ENCODE measurements at regions not wholly inside any gene's neighbourhood (a gene's known extent, or its start where the extent isn't known, plus 50 kb on each side); places are given as distances from the start of the nearest gene placed in this dataset.
"Not testable (repeated sequence)": the region's sequence is repeated elsewhere in the genome, so short reads cannot be mapped to it uniquely, and the experiment has no call there.

- Histone ChIP-seq H3K36me3 (ENCODE audit: low read depth) (no peaks in the 10 kb centered on the region), H3K27me3 (ENCODE audit: insufficient read depth, low read depth) (no peaks in the 10 kb centered on the region), H2AFZ (no peak overlapping the region), H3K9me3 (ENCODE audit: insufficient read depth, low read depth) (no peaks in the 10 kb centered on the region), H4K20me1 (ENCODE audit: insufficient read depth) (no peaks in the 10 kb centered on the region), H3K79me2 (ENCODE audit: low read depth) (no peaks in the 10 kb centered on the region), H3K4me2 (no peak overlapping the region), H3K27ac (no peak overlapping the region), H3F3A (ENCODE audit: insufficient read depth, low read depth) (no peaks in the 10 kb centered on the region), H3K4me3 (no peak overlapping the region), H3K9me2 (ENCODE audit: insufficient read depth) (peaks cover 7% of the 10 kb centered on the region; the same call in 1 of the 2 replicates), H3K4me1 (replicated peaks; ENCODE audit: insufficient read depth) (no peaks in the 10 kb centered on the region)
- no TSS peak for BruUV-seq (replicated peaks)
- TF ChIP-seq CTCF (conservative IDR thresholded peaks at IDR 0.05) (no peak), EZH2 (IDR thresholded peaks at IDR 0.05; ENCODE audit: low read depth) (no peak)
- DNase-seq, result no peak
- intact Hi-C loops (cut with micrococcal nuclease; ENCODE audit: unreplicated experiment), result no loop called here
- ChIA-PET POLR2A (ENCODE audit: unreplicated experiment) (no interaction called here), CTCF (no interaction called here)
Observed at GRCh38 chr1:70785287-70785686, 262.3 kb downstream of the PTGER3 start.

- Histone ChIP-seq H2AFZ (0 out of 2 replicates have a peak overlapping the region, but pooled peaks have one; percentile 13), H3K9me2 (ENCODE audit: insufficient read depth) (no peaks in the 10 kb centered on the region), H3K27me3 (ENCODE audit: insufficient read depth, low read depth) (no peaks in the 10 kb centered on the region), H4K20me1 (ENCODE audit: insufficient read depth) (no peaks in the 10 kb centered on the region), H3K79me2 (ENCODE audit: low read depth) (no peaks in the 10 kb centered on the region), H3K27ac (no peak overlapping the region), H3K36me3 (ENCODE audit: low read depth) (no peaks in the 10 kb centered on the region), H3K4me3 (no peak overlapping the region), H3F3A (ENCODE audit: insufficient read depth, low read depth) (no peaks in the 10 kb centered on the region), H3K9me3 (ENCODE audit: insufficient read depth, low read depth) (no peaks in the 10 kb centered on the region), H3K4me2 (no peak overlapping the region), H3K4me1 (replicated peaks; ENCODE audit: insufficient read depth) (no peaks in the 10 kb centered on the region)
- intact Hi-C loops (cut with micrococcal nuclease; ENCODE audit: unreplicated experiment), result no loop called here
- TF ChIP-seq EZH2 (IDR thresholded peaks at IDR 0.05; ENCODE audit: low read depth), result no peak
- TF ChIP-seq CTCF (conservative IDR thresholded peaks at IDR 0.05), result no peak
- no TSS peak for BruUV-seq (replicated peaks)
- ChIA-PET CTCF (interaction anchor here (0.7 kb wide), 1 partner anchor 60 kb away, joined by 4 read pairs; no protein-coding TSS in a partner anchor), POLR2A (ENCODE audit: unreplicated experiment) (no interaction called here)
- DNase-seq, result no peak
Observed at GRCh38 chr1:70790232-70790923, 257.2 kb downstream of the PTGER3 start.

GRCh38 chr1:70795064-70795463, 252.6 kb downstream of the PTGER3 start:
- intact Hi-C loops (cut with micrococcal nuclease; ENCODE audit: unreplicated experiment), result not testable (repeated sequence)

GRCh38 chr1:70796298-70796697, 251.3 kb downstream of the PTGER3 start:
- H2AFZ ChIP-seq; H3K27me3 ChIP-seq (ENCODE audit: insufficient read depth, low read depth); H3K9me3 ChIP-seq (ENCODE audit: insufficient read depth, low read depth); BruUV-seq (replicated peaks); H3K36me3 ChIP-seq (ENCODE audit: low read depth); H3F3A ChIP-seq (ENCODE audit: insufficient read depth, low read depth); H3K4me1 ChIP-seq (replicated peaks; ENCODE audit: insufficient read depth); H3K9me2 ChIP-seq (ENCODE audit: insufficient read depth); H3K4me2 ChIP-seq; intact Hi-C loops (cut with micrococcal nuclease; ENCODE audit: unreplicated experiment); DNase-seq; H3K79me2 ChIP-seq (ENCODE audit: low read depth); H4K20me1 ChIP-seq (ENCODE audit: insufficient read depth); POLR2A ChIA-PET (ENCODE audit: unreplicated experiment); CTCF ChIA-PET; H3K27ac ChIP-seq; H3K4me3 ChIP-seq: not testable (repeated sequence)

More at GRCh38 chr1:70795064-70795463, 252.6 kb downstream of the PTGER3 start:
- H3F3A ChIP-seq (ENCODE audit: insufficient read depth, low read depth); H3K36me3 ChIP-seq (ENCODE audit: low read depth); H3K9me2 ChIP-seq (ENCODE audit: insufficient read depth); H4K20me1 ChIP-seq (ENCODE audit: insufficient read depth); H3K4me2 ChIP-seq; H3K9me3 ChIP-seq (ENCODE audit: insufficient read depth, low read depth); DNase-seq; CTCF ChIA-PET; H3K27ac ChIP-seq; H3K4me3 ChIP-seq; POLR2A ChIA-PET (ENCODE audit: unreplicated experiment); BruUV-seq (replicated peaks); H3K4me1 ChIP-seq (replicated peaks; ENCODE audit: insufficient read depth); H3K27me3 ChIP-seq (ENCODE audit: insufficient read depth, low read depth); H2AFZ ChIP-seq; H3K79me2 ChIP-seq (ENCODE audit: low read depth): not testable (repeated sequence)

GRCh38 chr1:70802625-70803024, 245.0 kb downstream of the PTGER3 start:
- BruUV-seq (replicated peaks); H3K9me3 ChIP-seq (ENCODE audit: insufficient read depth, low read depth); H3F3A ChIP-seq (ENCODE audit: insufficient read depth, low read depth); H3K4me1 ChIP-seq (replicated peaks; ENCODE audit: insufficient read depth); H3K27me3 ChIP-seq (ENCODE audit: insufficient read depth, low read depth); H4K20me1 ChIP-seq (ENCODE audit: insufficient read depth); H2AFZ ChIP-seq; H3K9me2 ChIP-seq (ENCODE audit: insufficient read depth); H3K79me2 ChIP-seq (ENCODE audit: low read depth); H3K27ac ChIP-seq; H3K4me3 ChIP-seq; DNase-seq; CTCF ChIA-PET; intact Hi-C loops (cut with micrococcal nuclease; ENCODE audit: unreplicated experiment); H3K4me2 ChIP-seq; H3K36me3 ChIP-seq (ENCODE audit: low read depth); POLR2A ChIA-PET (ENCODE audit: unreplicated experiment): not testable (repeated sequence)

Data from PC-9 (cell line).